Hematopoietic multipotent progenitor cell treated with erythropoietin and hydrocortisone succinate and interleukin-3 and kit ligand, for 15 days (in vitro differentiated cells): ENCODE measurements at regions not wholly inside any gene's neighbourhood (a gene's known extent, or its start where the extent isn't known, plus 50 kb on each side); places are given as distances from the start of the nearest gene placed in this dataset.
"Not testable (repeated sequence)": the region's sequence is repeated elsewhere in the genome, so short reads cannot be mapped to it uniquely, and the experiment has no call there.

ENCODE experiments used
- DNase-seq: peaks from one replicate; pipeline ENCODE4 v3.0.0-alpha.2; 2015; ENCODE audit warnings: low spot score

GRCh38 chr5:159645179-159645846 is 271.0 kb upstream of the ADRA1B start:
- no peak for DNase-seq

DNA sequence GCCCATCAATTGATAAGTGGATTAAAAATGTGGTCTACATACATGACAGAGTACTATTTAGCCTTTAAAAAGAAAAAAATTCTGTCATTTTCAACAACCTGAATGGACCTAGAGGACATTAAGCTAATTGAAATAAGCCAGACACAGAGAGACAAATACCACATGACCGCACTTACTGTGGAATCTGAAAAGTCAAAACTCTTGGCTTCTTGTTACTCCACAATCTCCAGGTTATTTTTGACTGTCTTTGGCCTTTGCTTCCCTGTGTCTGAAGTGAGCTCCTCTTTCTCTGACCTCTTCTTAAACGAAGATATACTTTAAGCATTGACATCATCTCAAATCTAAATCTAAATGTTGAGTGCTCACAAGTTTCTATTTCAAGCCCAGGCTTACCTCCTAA is 265.5 kb upstream of the ADRA1B start:
- no peak for DNase-seq

DNA sequence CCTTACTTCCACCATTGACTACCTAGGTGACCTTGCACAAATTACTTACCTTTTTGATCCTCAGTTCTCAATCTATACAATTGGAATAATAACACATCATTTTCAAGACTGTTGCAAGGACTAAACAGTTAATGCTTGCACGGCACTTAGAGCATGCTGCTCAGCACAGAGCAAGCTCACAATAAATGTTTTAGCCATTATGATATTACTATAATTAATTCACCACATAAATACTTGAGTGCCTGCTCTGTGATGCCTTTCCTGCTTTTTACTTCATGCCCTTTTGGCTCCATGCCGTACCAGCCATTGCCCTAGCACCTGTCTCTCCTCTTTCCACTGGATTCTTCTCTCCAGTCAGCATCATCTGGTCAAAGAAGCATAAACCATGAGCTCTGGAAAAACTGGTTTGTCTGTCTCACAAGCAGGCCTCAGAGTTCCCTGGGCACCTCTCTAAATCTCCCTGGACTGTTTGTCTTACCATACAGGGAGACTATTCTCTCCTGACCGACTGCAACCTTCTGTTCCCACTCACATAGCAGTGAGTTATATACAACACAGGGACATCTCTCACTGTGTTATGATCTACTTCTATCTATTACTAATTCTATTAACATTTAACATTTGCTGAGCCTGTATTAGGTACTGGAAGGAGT is 260.4 kb upstream of the ADRA1B start:
- DNase-seq: no peak

DNA sequence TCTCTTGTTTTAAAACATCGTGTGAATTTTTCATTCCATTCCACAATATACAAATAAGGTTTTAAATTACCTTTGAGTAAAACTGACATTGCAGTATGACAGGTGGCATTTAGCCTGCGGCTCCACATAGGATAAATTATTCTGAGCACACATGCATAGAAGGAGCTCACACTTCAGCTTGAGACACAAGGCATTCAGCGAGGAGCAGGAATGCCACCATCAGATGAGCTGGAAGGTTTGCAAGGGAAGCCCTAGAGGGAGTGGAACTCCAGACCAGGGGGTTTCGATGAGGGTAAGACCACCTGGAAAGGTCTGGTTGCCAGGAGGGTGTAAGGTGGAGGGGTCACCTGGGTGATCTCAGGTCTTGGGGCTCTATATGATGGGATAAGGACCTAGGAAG is 259.0 kb upstream of the ADRA1B start:
- DNase-seq: no peak

GRCh38 chr5:159657771-159658170 is 258.5 kb upstream of the ADRA1B start:
- DNase-seq: no peak

GRCh38 chr5:159658266-159658925 is 257.9 kb upstream of the ADRA1B start:
- no peak for DNase-seq

- DNase-seq: no peak
Observed at GRCh38 chr5:159660401-159660800, 255.9 kb upstream of the ADRA1B start.

- DNase-seq: no peak
Observed at GRCh38 chr5:159663986-159664385, 252.3 kb upstream of the ADRA1B start.

DNA sequence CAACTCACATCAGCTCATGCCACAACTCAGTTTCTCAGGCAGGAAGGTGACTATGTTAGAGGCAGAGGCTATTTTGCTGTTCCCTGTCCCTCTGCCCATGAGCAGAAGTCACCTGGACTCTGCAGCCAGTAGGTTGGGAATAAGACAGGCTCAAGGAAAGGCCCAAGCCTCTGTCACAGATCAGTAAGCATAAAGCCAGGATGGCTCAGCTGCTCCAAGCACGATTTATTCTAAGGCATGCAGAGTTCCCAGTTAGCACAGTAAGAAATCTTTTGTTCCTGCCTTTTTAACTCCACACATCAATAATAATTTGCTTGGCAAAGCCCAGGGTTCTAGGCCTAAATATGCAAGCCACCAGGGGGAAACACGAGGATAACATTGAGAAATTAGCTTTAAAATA is 249.0 kb upstream of the ADRA1B start:
- no peak for DNase-seq

- no peak for DNase-seq
Observed at GRCh38 chr5:159668556-159668955, 247.7 kb upstream of the ADRA1B start.

- DNase-seq: peak; percentile 13
Observed at GRCh38 chr5:159669559-159669958, 246.7 kb upstream of the ADRA1B start.

- DNase-seq: no peak
Observed at GRCh38 chr5:159671886-159672285, 244.4 kb upstream of the ADRA1B start.

- no peak for DNase-seq
Observed at GRCh38 chr5:159673538-159673937, 242.7 kb upstream of the ADRA1B start.

GRCh38 chr5:159678657-159679392 is 237.5 kb upstream of the ADRA1B start:
- DNase-seq: no peak

DNA sequence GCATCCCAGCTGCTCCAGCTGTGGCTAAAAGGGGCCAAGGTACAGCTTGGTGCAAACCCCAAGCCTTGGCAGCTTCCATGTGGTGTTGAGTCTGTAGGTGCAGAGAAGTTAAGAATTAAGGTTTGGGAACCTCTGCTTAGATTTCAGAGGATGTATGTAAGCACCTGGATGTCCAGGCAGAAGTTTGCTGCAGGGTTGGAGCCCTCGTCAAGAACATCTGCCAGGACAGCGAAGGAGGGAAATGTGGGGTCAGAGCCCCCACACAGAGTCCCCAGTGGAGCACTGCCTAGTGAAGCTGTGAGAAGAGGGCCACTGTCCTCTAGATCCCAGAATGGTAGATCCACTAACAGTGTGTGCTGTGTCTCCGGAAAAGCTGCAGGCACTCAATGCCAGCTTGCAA is 236.2 kb upstream of the ADRA1B start:
- DNase-seq: no peak

DNA sequence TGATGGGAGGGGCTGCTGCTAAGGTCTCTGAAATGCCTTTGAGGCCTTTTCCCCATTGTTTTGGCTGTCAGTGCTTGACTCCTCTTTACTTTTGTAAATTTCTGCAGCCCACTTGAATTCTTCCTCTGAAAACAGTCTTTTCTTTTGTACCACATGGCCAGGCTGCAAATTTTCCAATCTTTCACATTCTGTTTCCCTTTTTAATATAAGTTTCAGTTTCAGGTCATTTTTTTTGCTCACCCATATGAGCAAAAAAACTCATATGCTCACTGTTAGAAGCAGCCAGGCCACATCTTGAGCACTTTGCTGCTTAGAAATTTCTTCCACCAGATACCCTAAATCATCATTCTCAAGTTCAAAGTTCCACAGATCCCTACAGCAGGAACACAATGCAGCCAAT is 234.6 kb upstream of the ADRA1B start:
- DNase-seq: no peak

DNA sequence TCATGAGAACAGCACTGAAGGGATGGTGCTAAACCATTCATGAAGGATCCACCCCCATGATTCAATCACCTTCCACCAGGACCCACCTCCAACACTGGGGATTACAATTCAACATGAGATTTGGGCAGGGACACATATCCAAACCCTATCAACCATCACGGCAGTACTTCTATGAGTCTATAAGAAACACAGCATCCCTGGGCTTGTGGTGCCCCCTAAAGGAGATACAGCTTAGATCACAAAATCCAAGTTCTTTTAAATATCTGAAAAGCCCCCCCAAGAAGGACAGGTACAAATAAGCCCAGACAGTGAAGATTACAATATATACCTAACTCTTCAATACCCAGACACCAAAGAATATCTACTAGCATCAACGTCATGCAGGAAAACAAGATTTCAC is 233.7 kb upstream of the ADRA1B start:
- peak; percentile 32 for DNase-seq

- not testable (repeated sequence) for DNase-seq
Observed at GRCh38 chr5:159687892-159688291, 228.4 kb upstream of the ADRA1B start.

DNA sequence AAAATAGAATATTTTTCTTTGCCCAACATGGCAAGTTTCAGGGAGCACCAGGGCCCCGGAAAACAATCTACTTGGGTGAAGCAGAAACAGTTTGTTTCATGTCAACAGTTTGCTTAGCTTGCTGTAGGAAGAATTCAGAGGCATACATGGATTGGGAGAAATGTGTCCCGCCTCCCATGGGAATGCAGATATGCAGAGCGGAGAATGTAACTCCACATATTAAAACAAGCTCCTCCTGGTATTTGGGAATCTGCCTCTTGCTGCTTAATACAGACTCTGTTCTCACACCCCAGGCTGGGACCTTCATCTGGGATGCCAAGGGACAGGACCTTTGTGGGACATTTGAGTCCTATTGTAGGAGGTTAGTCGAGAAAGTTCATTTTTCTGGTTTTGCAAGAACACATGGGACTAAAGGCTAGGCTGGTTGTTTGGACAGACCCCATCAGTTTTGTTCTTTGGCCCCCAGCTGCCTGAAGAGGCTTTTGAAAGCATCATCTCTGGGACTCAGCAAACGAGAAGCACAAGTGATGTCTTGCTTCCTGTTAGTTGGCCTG is 220.5 kb upstream of the ADRA1B start:
- no peak for DNase-seq

GRCh38 chr5:159697530-159697929 is 218.8 kb upstream of the ADRA1B start:
- DNase-seq: no peak

DNA sequence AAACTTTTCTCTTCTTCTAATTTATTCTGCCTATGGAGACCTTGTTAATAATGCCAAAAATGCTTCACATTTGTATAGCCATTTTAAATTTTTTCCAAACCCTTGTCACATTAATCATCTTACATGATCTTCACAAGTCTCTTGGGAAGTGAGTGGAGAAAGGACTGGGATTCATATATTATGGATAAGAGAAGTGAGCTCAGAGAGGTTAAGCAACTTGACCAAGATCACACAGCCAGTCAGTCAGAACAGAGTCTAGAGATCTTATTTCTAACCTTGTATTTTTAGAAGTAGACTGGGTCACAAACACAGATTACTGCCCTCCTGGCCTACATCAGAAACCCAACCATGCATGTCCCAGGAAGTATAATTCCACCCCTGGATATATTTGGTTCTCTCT is 218.0 kb upstream of the ADRA1B start:
- DNase-seq: no peak

GRCh38 chr5:159700016-159700415 is 216.3 kb upstream of the ADRA1B start:
- DNase-seq: no peak

GRCh38 chr5:159702301-159702700 is 214.0 kb upstream of the ADRA1B start:
- DNase-seq: no peak
